Stimulated activated CD4-positive, alpha-beta T cell treated with anti-CD3 and anti-CD28 coated beads, Interleukin-15, amount 100 ng/mL, for 24 hours (primary cell): ENCODE measurements at regions not wholly inside any gene's neighbourhood (a gene's known extent, or its start where the extent isn't known, plus 50 kb on each side); places are given as distances from the start of the nearest gene placed in this dataset.
"Not testable (repeated sequence)": the region's sequence is repeated elsewhere in the genome, so short reads cannot be mapped to it uniquely, and the experiment has no call there.

ENCODE experiments used
- DNase-seq: peaks from one replicate; pipeline ENCODE4 v3.0.0-alpha.2; 2020

- no peak for DNase-seq
Observed at GRCh38 chr1:213742992-213743391, 244.8 kb upstream of the PROX1 start.

- no peak for DNase-seq
Observed at GRCh38 chr1:213744780-213745179, 243.0 kb upstream of the PROX1 start.

- DNase-seq = no peak
Observed at GRCh38 chr1:213745451-213745850, 242.3 kb upstream of the PROX1 start.

- DNase-seq = no peak
Observed at GRCh38 chr1:213749558-213749957, 238.2 kb upstream of the PROX1 start.

GRCh38 chr1:213750231-213751063 is 237.3 kb upstream of the PROX1 start:
- DNase-seq = no peak

GRCh38 chr1:213751064-213751397 is 236.7 kb upstream of the PROX1 start:
- DNase-seq = no peak

GRCh38 chr1:213759359-213760181 is 228.2 kb upstream of the PROX1 start:
- DNase-seq = no peak

- peak; percentile 50 for DNase-seq
Observed at GRCh38 chr1:213761845-213762407, 225.8 kb upstream of the PROX1 start.

- DNase-seq = no peak
Observed at GRCh38 chr1:213767683-213768082, 220.1 kb upstream of the PROX1 start.

GRCh38 chr1:213772128-213773063 is 215.4 kb upstream of the PROX1 start:
- DNase-seq = no peak

- no peak for DNase-seq
Observed at GRCh38 chr1:213773975-213774374, 213.8 kb upstream of the PROX1 start.

- no peak for DNase-seq
Observed at GRCh38 chr1:213776969-213777368, 210.8 kb upstream of the PROX1 start.

GRCh38 chr1:213779228-213779627 is 208.5 kb upstream of the PROX1 start:
- no peak for DNase-seq

GRCh38 chr1:213782941-213783672 is 204.7 kb upstream of the PROX1 start:
- DNase-seq = no peak

GRCh38 chr1:213783893-213784292 is 203.9 kb upstream of the PROX1 start:
- DNase-seq = no peak

- no peak for DNase-seq
Observed at GRCh38 chr1:213786683-213787082, 201.1 kb upstream of the PROX1 start.

- no peak for DNase-seq
Observed at GRCh38 chr1:213790565-213790964, 197.2 kb upstream of the PROX1 start.

- no peak for DNase-seq
Observed at GRCh38 chr1:213793482-213794067, 194.2 kb upstream of the PROX1 start.

GRCh38 chr1:213796525-213796924 is 191.2 kb upstream of the PROX1 start:
- no peak for DNase-seq

- not testable (repeated sequence) for DNase-seq
Observed at GRCh38 chr1:213808288-213808687, 179.5 kb upstream of the PROX1 start.

GRCh38 chr1:213817156-213817555 is 170.6 kb upstream of the PROX1 start:
- DNase-seq = no peak
